OCI-LY7 (cell line): ENCODE measurements at regions not wholly inside any gene's neighbourhood (a gene's known extent, or its start where the extent isn't known, plus 50 kb on each side); places are given as distances from the start of the nearest gene placed in this dataset.
"Not testable (repeated sequence)": the region's sequence is repeated elsewhere in the genome, so short reads cannot be mapped to it uniquely, and the experiment has no call there.

Experiments used
- EZH2phosphoT487 ChIP-seq: fragments of 200-600 bp; sonication (generic); IDR thresholded peaks from 2 replicates; pipeline ENCODE4 v1.6.1; 2018; ENCODE audit warnings: low read depth, borderline replicate concordance, mild to moderate bottlenecking, mixed run types, antibody characterized with exemption, low read length, moderate library complexity, mixed read lengths
- TF ChIP-seq, protein P1 (sequence below): fragments of 200-600 bp; sonication (generic); conservative IDR thresholded peaks from 2 replicates; pipeline ENCODE4 v1.5.1; 2014; ENCODE audit warnings: mild to moderate bottlenecking, antibody characterized with exemption, low read length, moderate library complexity, mixed read lengths

DNA sequence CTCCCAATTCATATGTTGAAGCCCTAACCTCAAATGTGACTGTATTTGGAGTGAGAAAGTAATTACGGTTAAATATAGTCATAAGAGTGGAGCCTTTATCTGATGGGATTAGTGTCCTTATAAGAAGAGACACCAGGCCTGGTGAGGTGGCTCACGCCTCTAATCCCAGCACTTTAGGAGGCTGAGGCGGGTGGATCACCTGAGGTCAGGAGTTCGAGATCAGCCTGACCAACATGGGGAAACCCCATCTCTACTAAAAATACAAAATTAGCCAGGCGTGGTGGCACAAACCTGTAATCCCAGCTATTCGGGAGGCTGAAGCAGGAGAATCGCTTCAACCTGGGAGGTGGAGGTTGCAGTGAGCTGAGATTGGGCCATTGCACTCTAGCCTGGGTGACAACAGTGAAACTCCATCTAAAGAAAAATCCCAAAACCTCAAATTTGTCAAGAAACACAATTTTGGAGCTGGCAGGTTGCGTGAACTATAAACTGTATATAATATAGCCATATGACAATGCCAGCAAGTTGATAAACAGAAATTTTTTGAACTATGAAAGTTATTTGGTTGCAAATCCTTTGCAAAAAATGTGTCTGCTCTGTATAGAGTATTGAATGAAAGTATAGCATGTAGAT is 125.6 kb upstream of the ZNF217 start:
- TF ChIP-seq, protein P1, sequence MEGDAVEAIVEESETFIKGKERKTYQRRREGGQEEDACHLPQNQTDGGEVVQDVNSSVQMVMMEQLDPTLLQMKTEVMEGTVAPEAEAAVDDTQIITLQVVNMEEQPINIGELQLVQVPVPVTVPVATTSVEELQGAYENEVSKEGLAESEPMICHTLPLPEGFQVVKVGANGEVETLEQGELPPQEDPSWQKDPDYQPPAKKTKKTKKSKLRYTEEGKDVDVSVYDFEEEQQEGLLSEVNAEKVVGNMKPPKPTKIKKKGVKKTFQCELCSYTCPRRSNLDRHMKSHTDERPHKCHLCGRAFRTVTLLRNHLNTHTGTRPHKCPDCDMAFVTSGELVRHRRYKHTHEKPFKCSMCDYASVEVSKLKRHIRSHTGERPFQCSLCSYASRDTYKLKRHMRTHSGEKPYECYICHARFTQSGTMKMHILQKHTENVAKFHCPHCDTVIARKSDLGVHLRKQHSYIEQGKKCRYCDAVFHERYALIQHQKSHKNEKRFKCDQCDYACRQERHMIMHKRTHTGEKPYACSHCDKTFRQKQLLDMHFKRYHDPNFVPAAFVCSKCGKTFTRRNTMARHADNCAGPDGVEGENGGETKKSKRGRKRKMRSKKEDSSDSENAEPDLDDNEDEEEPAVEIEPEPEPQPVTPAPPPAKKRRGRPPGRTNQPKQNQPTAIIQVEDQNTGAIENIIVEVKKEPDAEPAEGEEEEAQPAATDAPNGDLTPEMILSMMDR, result not testable (repeated sequence)
- not testable (repeated sequence) for TF ChIP-seq EZH2phosphoT487
